CD8-positive, alpha-beta memory T cell (primary cell): ENCODE measurements at regions not wholly inside any gene's neighbourhood (a gene's known extent, or its start where the extent isn't known, plus 50 kb on each side); places are given as distances from the start of the nearest gene placed in this dataset.
A peak's percentile ranks its signal among the peaks of the same experiment; 100 is the strongest.

Experiments used
- CTCF ChIA-PET: fragments of 350-600 bp; sonication (Branson Sonifier 250); formaldehyde crosslinking; loops from one replicate; lab custom pipeline; 2021; ENCODE audit warnings: antibody characterized with exemption; lab: Charles Lee
- POLR2A ChIA-PET: fragments of 350-600 bp; sonication (Branson Sonifier 250); formaldehyde crosslinking; loops from one replicate; lab custom pipeline; 2021; ENCODE audit warnings: antibody characterized with exemption; lab: Charles Lee
- DNase-seq, 5 donors: peaks; one replicate each; pipeline versions ENCODE4 v3.0.0 to v3.0.0-alpha.2; 2020 to 2022; ENCODE audit warnings: mixed read lengths in 1 of 5
- H3K27ac ChIP-seq: one replicate; pipeline ENCODE4 v1.7.0; 2013; ENCODE audit warnings: low read depth, mild to moderate bottlenecking, low read length, moderate library complexity
- H3K27me3 ChIP-seq: 2 replicates; pipeline ENCODE4 v1.7.0; 2013; ENCODE audit warnings: low read length, mild to moderate bottlenecking; ENCODE audit not compliant: insufficient read depth, poor library complexity, severe bottlenecking
- H3K36me3 ChIP-seq: 2 replicates; pipeline ENCODE4 v1.7.0; 2013; ENCODE audit warnings: mild to moderate bottlenecking, low read length, moderate library complexity; ENCODE audit not compliant: insufficient read depth
- H3K4me1 ChIP-seq: 2 replicates; pipeline ENCODE4 v1.7.0; 2013; ENCODE audit warnings: mild to moderate bottlenecking, low read length, moderate library complexity; ENCODE audit not compliant: insufficient read depth
- H3K4me3 ChIP-seq: 2 replicates; pipeline ENCODE4 v1.7.0; 2013; ENCODE audit warnings: mild to moderate bottlenecking, low read length
- H3K9me3 ChIP-seq: 2 replicates; pipeline ENCODE4 v1.7.0; 2013; ENCODE audit warnings: mild to moderate bottlenecking, low read length
- H3K27ac Mint-ChIP-seq, 8 donors: one replicate each; pipeline ENCODE4 v1.8.0; 2020 to 2021; ENCODE audit warnings: mixed read lengths in 8 of 8, mild to moderate bottlenecking in 6 of 8, inconsistent platforms in 3 of 8, moderate library complexity in 3 of 8
- H3K27me3 Mint-ChIP-seq, 2 donors: one replicate each; pipeline ENCODE4 v1.8.0; 2020 to 2021; ENCODE audit warnings: mixed read lengths in 2 of 2, mild to moderate bottlenecking in 1 of 2, moderate library complexity in 1 of 2
- H3K36me3 Mint-ChIP-seq, 3 donors: one replicate each; pipeline ENCODE4 v1.8.0; 2020 to 2021; ENCODE audit warnings: mixed read lengths in 3 of 3, inconsistent platforms in 1 of 3, mild to moderate bottlenecking in 1 of 3
- H3K4me1 Mint-ChIP-seq, 3 donors: one replicate each; pipeline ENCODE4 v1.8.0; 2020 to 2021; ENCODE audit warnings: mixed read lengths in 3 of 3, inconsistent platforms in 1 of 3, mild to moderate bottlenecking in 1 of 3
- H3K4me3 Mint-ChIP-seq, 7 donors: one replicate each; pipeline ENCODE4 v1.8.0; 2020 to 2021; ENCODE audit warnings: mixed read lengths in 7 of 7, mild to moderate bottlenecking in 6 of 7, moderate library complexity in 4 of 7, inconsistent platforms in 2 of 7
- H3K9me3 Mint-ChIP-seq, 5 donors: one replicate each; pipeline ENCODE4 v1.8.0; 2020 to 2022; ENCODE audit warnings: mixed read lengths in 5 of 5, mild to moderate bottlenecking in 3 of 5, moderate library complexity in 2 of 5, inconsistent platforms in 1 of 5

- H3K27me3 Mint-ChIP-seq: peaks cover 0 to 3% of the 10 kb centered on the region in 2 donors
- no peak for DNase-seq
- H3K36me3 ChIP-seq: no peaks in the 10 kb centered on the region
- no peaks in the 10 kb centered on the region for H3K4me1 Mint-ChIP-seq
- no peaks in the 10 kb centered on the region for H3K9me3 ChIP-seq
- POLR2A ChIA-PET: no interaction called here
- no peaks in the 10 kb centered on the region for H3K27me3 ChIP-seq
- no peaks in the 10 kb centered on the region for H3K9me3 Mint-ChIP-seq
- no peaks in the 10 kb centered on the region for H3K4me1 ChIP-seq
- H3K4me3 Mint-ChIP-seq: no peak overlapping the region
- H3K36me3 Mint-ChIP-seq: no peaks in the 10 kb centered on the region
- no peak overlapping the region for H3K27ac ChIP-seq
- peak overlapping the region in 1 of 8 donors; percentile 5 for H3K27ac Mint-ChIP-seq
- CTCF ChIA-PET: interaction anchor here (1.5 kb wide), 1 partner anchor 11 kb away, joined by 4 read pairs; no protein-coding TSS in a partner anchor
- no peak overlapping the region for H3K4me3 ChIP-seq
Observed at GRCh38 chr13:30026093-30026492, 175.7 kb upstream of the UBL3 start.

- H3K4me1 Mint-ChIP-seq: no peaks in the 10 kb centered on the region
- ChIA-PET CTCF (no interaction called here), POLR2A (interaction anchor here (0.6 kb wide), 1 partner anchor 69 kb away, joined by 6 read pairs; no protein-coding TSS in a partner anchor)
- H3K9me3 ChIP-seq: no peaks in the 10 kb centered on the region
- peaks cover 3% of the 10 kb centered on the region in 2 donors for H3K27me3 Mint-ChIP-seq
- no peak overlapping the region for H3K27ac ChIP-seq
- H3K36me3 Mint-ChIP-seq: no peaks in the 10 kb centered on the region
- no peak overlapping the region for H3K4me3 ChIP-seq
- H3K27ac Mint-ChIP-seq: no peak overlapping the region
- no peaks in the 10 kb centered on the region for H3K27me3 ChIP-seq
- no peaks in the 10 kb centered on the region for H3K4me1 ChIP-seq
- H3K4me3 Mint-ChIP-seq: no peak overlapping the region
- no peaks in the 10 kb centered on the region for H3K9me3 Mint-ChIP-seq
- no peak for DNase-seq
- no peaks in the 10 kb centered on the region for H3K36me3 ChIP-seq
Observed at GRCh38 chr13:30025351-30025750, 174.9 kb upstream of the UBL3 start.

- no peaks in the 10 kb centered on the region for H3K9me3 Mint-ChIP-seq
- H3K4me1 ChIP-seq: no peaks in the 10 kb centered on the region
- POLR2A ChIA-PET: no interaction called here
- CTCF ChIA-PET: no interaction called here
- H3K27me3 ChIP-seq: no peaks in the 10 kb centered on the region
- DNase-seq: no peak
- H3K36me3 ChIP-seq: no peaks in the 10 kb centered on the region
- H3K27ac ChIP-seq: no peak overlapping the region
- H3K4me3 ChIP-seq: no peak overlapping the region
- no peaks in the 10 kb centered on the region for H3K36me3 Mint-ChIP-seq
- H3K4me3 Mint-ChIP-seq: no peak overlapping the region
- H3K4me1 Mint-ChIP-seq: no peaks in the 10 kb centered on the region
- H3K9me3 ChIP-seq: no peaks in the 10 kb centered on the region
- peaks cover 3 to 8% of the 10 kb centered on the region in 2 donors for H3K27me3 Mint-ChIP-seq
- H3K27ac Mint-ChIP-seq: no peak overlapping the region
Observed at GRCh38 chr13:30024125-30024865, 173.9 kb upstream of the UBL3 start.

- Histone ChIP-seq H3K4me1 (no peaks in the 10 kb centered on the region), H3K27me3 (no peaks in the 10 kb centered on the region), H3K27ac (no peak overlapping the region), H3K4me3 (no peak overlapping the region), H3K36me3 (no peaks in the 10 kb centered on the region), H3K9me3 (no peaks in the 10 kb centered on the region)
- CTCF ChIA-PET: no interaction called here
- H3K27ac Mint-ChIP-seq: no peak overlapping the region
- H3K36me3 Mint-ChIP-seq: no peaks in the 10 kb centered on the region
- no peak for DNase-seq
- H3K4me1 Mint-ChIP-seq: no peaks in the 10 kb centered on the region
- POLR2A ChIA-PET: no interaction called here
- H3K9me3 Mint-ChIP-seq: no peaks in the 10 kb centered on the region
- no peak overlapping the region for H3K4me3 Mint-ChIP-seq
- peaks cover 4 to 8% of the 10 kb centered on the region in 2 donors for H3K27me3 Mint-ChIP-seq
Observed at GRCh38 chr13:30023196-30023895, 172.9 kb upstream of the UBL3 start.

GRCh38 chr13:30022796-30023195 lies 172.4 kb upstream of the UBL3 start:
- Mint-ChIP-seq H3K27ac (no peak overlapping the region), H3K4me1 (no peaks in the 10 kb centered on the region), H3K27me3 (peaks cover 4 to 13% of the 10 kb centered on the region in 2 donors), H3K36me3 (no peaks in the 10 kb centered on the region), H3K4me3 (no peak overlapping the region), H3K9me3 (no peaks in the 10 kb centered on the region)
- ChIA-PET POLR2A (no interaction called here), CTCF (no interaction called here)
- no peaks in the 10 kb centered on the region for H3K4me1 ChIP-seq
- no peak overlapping the region for H3K27ac ChIP-seq
- no peaks in the 10 kb centered on the region for H3K36me3 ChIP-seq
- H3K4me3 ChIP-seq: no peak overlapping the region
- DNase-seq: no peak
- H3K27me3 ChIP-seq: no peaks in the 10 kb centered on the region
- no peaks in the 10 kb centered on the region for H3K9me3 ChIP-seq

- H3K27ac Mint-ChIP-seq: no peak overlapping the region
- Histone ChIP-seq H3K27me3 (no peaks in the 10 kb centered on the region), H3K4me3 (no peak overlapping the region), H3K27ac (no peak overlapping the region), H3K4me1 (no peaks in the 10 kb centered on the region), H3K9me3 (no peaks in the 10 kb centered on the region), H3K36me3 (no peaks in the 10 kb centered on the region)
- no peak for DNase-seq
- ChIA-PET CTCF (no interaction called here), POLR2A (no interaction called here)
- H3K27me3 Mint-ChIP-seq: peaks cover 4 to 17% of the 10 kb centered on the region in 2 donors
- no peaks in the 10 kb centered on the region for H3K4me1 Mint-ChIP-seq
- H3K9me3 Mint-ChIP-seq: no peaks in the 10 kb centered on the region
- H3K36me3 Mint-ChIP-seq: no peaks in the 10 kb centered on the region
- no peak overlapping the region for H3K4me3 Mint-ChIP-seq
Observed at GRCh38 chr13:30022256-30022655, 171.8 kb upstream of the UBL3 start.

- Histone ChIP-seq H3K36me3 (no peaks in the 10 kb centered on the region), H3K9me3 (no peaks in the 10 kb centered on the region), H3K27me3 (no peaks in the 10 kb centered on the region), H3K27ac (no peak overlapping the region), H3K4me1 (no peaks in the 10 kb centered on the region), H3K4me3 (no peak overlapping the region)
- Mint-ChIP-seq H3K27me3 (peaks cover 4 to 20% of the 10 kb centered on the region in 2 donors), H3K36me3 (no peaks in the 10 kb centered on the region), H3K4me3 (no peak overlapping the region), H3K9me3 (no peaks in the 10 kb centered on the region), H3K4me1 (no peaks in the 10 kb centered on the region), H3K27ac (peak overlapping the region in 1 of 8 donors; percentile 8)
- CTCF ChIA-PET: no interaction called here
- POLR2A ChIA-PET: no interaction called here
- DNase-seq: no peak
Observed at GRCh38 chr13:30021611-30022010, 171.2 kb upstream of the UBL3 start.

- Mint-ChIP-seq H3K27ac (peak overlapping the region in 1 of 8 donors; percentile 50), H3K36me3 (no peaks in the 10 kb centered on the region), H3K4me1 (no peaks in the 10 kb centered on the region), H3K4me3 (no peak overlapping the region), H3K27me3 (peaks cover 4 to 26% of the 10 kb centered on the region in 2 donors), H3K9me3 (no peaks in the 10 kb centered on the region)
- H3K27me3 ChIP-seq: no peaks in the 10 kb centered on the region
- H3K9me3 ChIP-seq: no peaks in the 10 kb centered on the region
- H3K4me3 ChIP-seq: no peak overlapping the region
- ChIA-PET POLR2A (no interaction called here), CTCF (no interaction called here)
- no peak for DNase-seq
- no peak overlapping the region for H3K27ac ChIP-seq
- no peaks in the 10 kb centered on the region for H3K36me3 ChIP-seq
- no peaks in the 10 kb centered on the region for H3K4me1 ChIP-seq
Observed at GRCh38 chr13:30020726-30021312, 170.4 kb upstream of the UBL3 start.
